HG03045 (cell line): ENCODE measurements at regions not wholly inside any gene's neighbourhood (a gene's known extent, or its start where the extent isn't known, plus 50 kb on each side); places are given as distances from the start of the nearest gene placed in this dataset.

Source experiments
- ATAC-seq: cut with Tn5 transposase; IDR thresholded peaks from one replicate; pipeline ENCODE4 v1.9.1; 2021; ENCODE audit warnings: mild to moderate bottlenecking, moderate library complexity; ENCODE audit not compliant: unreplicated experiment

GRCh38 chr2:9106338-9107167 lies 100.1 kb upstream of the ASAP2 start:
- no peak for ATAC-seq

DNA sequence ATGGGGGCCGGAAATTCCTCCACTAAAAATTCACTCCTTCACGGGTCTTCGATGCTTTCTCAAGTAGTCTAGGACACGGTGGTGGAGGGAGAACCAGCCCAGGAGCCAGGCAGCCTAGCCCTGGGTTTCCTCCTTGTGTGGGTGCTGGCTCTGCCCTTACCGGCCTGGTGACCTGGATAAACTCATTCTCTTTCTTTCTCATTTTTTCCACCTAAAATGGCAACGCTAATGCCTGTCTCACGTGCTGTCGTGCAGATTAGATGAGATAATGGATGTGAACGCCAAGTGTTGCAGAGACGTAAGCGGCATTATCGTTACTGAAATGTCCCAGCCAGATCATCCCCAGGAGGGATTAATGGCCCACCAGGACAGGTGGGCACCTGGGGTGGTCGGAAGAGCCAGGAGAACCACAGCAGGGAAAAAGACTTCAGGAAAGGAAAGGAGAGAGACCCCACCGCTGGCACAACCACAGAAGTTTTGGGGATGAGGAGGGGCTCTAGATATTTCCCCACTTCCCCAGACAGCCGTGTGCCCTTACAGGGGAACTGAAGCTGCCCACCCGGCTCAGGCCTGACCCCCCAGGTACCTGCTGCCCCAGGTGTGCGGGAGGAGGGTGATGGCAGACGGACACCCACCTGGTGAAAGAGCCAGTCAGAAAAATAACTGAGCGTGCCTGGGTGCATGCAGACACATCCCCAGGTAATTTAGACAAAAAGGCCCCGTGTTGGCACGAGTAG lies 100.8 kb upstream of the ASAP2 start:
- no peak for ATAC-seq

DNA sequence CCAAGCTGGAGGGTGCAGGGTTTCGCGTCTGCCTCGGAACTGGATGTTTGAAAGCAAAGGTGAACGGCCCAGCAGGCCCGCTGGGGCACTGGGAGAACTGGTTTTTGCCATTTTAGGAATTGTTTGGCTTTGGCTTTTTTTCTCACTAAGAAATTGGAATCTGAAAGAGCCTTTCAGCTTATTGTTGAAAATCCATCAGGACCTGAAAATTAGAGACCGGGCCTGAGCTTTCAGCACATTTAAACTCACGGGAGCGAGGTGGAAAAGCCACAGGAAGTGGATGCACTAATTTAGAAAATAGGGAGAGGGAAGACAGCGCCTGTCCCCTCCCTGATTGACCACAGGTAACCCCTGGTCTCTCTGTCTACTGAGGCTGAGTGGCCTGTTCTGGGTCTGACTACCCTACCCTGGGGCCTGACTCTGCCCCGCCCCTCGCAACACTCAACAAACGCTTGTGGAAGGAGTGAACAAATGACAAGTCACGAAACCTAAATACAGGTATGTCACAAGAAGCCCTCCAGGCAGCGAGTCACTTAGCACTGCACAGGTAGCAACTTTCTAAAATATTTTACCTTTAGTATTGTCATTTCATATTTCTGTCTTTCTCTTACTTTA lies 100.3 kb upstream of the MBOAT2 start:
- ATAC-seq, result no peak

GRCh38 chr2:9102861-9103662 lies 99.6 kb upstream of the MBOAT2 start:
- no peak for ATAC-seq

DNA sequence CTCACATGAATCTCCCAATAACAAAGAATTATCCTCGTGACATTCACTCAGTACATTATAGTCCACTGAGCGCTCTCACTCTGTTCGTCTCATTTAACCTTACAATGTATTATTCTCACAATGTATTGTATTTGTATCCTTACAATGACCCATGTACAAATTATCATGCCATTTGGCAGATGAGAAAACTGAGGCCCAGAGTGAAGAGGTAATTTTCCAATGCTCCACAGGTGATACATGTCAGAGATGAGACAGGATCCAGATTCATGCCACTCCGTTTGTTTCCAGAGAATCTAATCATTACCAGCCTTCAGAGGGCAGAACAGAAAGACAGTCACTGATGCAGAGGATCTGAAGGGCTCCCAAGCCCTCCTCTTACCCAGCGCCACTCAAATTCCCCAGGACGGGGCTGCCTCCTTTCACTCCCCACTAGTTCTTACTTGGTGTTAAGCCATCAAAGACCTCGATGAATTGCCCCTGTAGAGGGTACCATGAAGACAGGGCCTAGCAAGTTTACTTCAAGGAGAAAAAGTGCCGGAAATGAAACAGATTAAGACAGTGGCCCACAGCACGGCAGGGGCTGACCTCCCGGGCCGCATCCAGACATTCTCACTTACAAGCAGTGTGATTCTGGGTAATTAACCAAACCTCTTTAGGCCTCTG lies 98.4 kb upstream of the MBOAT2 start:
- ATAC-seq, result no peak

GRCh38 chr2:9100080-9100876 lies 96.8 kb upstream of the MBOAT2 start:
- no peak for ATAC-seq

DNA sequence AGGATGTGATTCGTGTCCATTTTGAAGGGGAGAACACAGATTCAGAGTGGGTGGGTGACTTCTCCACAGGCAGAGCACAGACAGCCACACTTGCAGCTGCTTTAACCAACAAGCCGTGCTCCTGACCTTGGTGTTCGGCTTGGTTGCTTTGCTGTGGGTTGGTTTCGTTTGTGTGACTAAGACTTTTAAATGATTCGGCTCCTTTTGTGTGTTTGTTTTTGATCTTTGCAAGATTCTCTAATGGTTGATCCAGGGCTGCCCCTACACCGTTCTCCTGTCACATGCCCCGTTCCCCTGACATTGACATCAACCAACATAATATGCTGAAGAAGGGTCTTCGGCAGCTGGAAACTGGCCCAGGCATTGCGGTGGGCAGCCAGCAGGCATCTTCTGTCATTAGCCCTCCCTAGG lies 95.9 kb upstream of the MBOAT2 start:
- peak; percentile 49 for ATAC-seq

GRCh38 chr2:9097892-9098291 lies 94.4 kb upstream of the MBOAT2 start:
- ATAC-seq, result no peak

GRCh38 chr2:9097239-9097638 lies 93.8 kb upstream of the MBOAT2 start:
- no peak for ATAC-seq

DNA sequence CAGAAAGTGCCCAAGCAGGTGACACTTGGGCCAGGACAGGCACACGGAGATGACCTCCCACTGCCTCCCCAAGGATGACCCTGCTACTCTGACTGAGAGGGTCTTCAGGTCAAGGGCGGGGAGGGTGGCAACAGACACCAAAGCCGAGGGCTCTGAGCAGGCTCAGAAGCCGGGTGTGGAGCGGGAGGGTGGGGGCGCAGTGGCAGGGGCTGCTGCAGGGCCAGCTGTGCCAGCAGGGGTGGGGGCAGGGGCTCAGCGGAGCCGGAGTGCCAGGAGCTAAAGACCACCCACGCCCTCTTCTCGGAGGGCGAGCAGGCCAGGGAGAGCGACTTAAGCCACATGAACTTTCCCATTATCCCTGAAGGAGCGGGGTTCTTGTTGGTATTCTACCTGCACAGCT lies 93.3 kb upstream of the MBOAT2 start:
- no peak for ATAC-seq

DNA sequence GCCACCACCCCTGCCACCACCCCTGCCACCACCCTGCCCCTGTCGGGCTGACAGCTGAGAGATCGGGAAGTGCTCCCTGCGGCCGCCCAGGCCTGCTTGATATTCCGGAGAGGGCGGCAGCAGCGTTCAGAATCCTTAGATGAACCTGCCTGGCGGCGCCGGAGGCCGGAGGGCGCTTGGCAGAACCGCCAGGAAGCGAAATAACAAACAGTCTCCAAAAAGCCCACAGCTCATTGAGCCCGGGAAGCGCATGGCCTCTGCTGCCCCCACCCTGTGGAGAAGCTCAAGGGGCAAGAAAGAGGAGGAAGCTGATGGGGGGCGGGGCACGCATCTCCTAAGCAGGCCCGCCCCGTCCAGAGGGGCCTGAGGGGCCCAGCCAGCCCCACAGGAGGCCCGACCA lies 92.2 kb upstream of the MBOAT2 start:
- no peak for ATAC-seq

DNA sequence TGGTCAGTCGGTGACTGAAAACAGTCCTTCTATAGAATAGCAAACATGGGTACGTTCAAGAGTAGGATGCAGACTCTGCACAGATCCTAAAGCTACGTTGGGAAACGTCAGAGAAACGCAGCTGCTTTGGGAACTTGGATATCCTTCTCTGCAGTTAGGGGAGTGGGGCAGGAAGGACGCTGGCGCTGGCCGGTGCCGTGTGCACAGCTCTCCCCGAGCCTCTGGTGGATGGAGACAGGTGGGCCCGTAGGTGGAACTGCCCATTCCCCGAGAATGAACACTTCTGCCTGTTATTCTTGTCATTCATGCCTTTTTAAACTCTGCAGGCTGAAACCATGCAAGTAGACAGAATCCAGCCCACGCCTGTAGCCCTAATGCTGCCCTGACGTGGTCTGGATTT lies 91.7 kb upstream of the MBOAT2 start:
- ATAC-seq, result no peak

GRCh38 chr2:9094117-9094516 lies 90.6 kb upstream of the MBOAT2 start:
- ATAC-seq, result no peak

- ATAC-seq, result peak; percentile 13
These were observed 89.8 kb upstream of the MBOAT2 start for GRCh38 chr2:9093324-9093723.

DNA sequence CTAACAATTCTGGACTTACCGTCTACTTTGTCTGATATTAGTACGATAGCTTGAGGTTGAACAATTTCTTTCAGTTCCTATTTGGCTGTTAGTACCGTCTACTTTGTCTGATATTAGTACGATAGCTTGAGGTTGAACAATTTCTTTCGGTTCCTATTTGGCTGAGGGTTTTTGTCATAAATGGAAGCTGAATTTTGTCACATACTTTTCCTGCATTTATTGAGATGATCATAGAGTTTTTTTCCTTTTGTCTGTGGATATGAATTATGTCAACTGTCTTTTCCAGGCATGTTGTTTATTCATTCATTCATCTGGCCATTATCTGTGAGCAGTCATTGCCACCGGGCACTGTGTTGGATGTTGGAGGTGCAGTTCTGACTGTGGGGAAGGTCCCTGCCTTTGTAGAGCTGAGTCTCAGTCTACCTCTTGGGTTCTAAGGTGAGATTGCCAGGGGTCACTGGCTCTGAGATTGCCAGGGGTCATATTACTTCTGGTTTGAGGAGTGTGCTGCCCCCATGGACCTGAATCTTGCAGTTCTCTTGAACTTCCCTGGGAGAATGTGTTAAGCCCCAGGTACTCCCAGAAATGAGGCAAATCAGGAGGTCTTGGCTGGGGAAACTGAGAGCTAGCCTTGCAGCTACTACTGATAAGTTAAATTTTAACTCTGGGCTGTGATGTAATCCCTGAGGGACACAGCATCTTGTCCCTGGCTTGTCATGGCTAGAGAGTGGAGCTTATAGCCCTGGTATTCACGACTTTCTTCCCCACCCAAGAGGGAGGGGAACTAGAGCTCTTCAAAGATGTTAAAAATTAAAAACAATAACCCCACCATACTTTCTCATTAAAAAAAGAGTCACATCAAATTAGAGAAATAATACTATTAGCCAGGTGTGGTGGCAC lies 89.1 kb upstream of the MBOAT2 start:
- peak; percentile 84 for ATAC-seq

DNA sequence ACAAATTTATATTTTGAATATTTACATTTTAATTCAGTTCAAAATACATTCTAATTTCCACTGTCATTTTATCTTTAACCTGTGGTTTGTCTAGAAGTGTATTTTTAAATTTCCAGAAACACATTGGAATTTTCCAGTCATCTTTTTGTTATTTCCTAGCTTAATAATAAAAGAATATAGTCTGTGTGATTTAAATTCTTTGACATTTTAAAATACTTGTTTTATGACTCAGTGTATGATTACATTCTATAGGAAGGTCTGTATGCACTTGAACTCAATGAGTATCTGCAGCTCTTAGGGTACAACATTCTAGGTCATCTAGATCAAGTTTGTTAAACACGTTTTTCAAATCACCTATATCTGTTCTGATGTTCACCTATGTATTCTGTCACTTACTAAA lies 88.3 kb upstream of the MBOAT2 start:
- ATAC-seq, result no peak

GRCh38 chr2:9089831-9090230 lies 86.3 kb upstream of the MBOAT2 start:
- no peak for ATAC-seq

GRCh38 chr2:9087121-9087681 lies 83.7 kb upstream of the MBOAT2 start:
- ATAC-seq, result no peak
